ENCODE measurements at regions not wholly inside any gene's neighbourhood (a gene's known extent, or its start where the extent isn't known, plus 50 kb on each side); places are given as distances from the start of the nearest gene placed in this dataset.

DNA sequence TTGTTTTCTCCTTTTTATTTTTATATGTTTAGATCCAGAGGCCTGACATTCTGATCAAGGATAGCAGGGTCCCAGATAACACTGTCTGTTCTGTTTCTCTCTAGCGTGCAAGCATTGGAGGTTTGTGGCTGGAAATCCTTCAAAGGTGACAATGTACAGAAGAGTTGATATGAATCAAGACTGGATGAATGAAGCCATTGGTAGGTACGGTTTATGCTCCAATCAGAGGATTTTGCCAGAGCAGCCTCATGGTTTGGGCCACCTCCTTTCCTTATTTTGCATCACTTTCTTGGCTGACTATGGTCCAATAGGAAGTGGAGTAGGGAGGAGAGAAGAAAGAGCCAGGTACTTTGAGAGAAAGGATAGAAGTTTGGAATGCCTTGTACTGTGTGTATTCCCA, 484.8 kb upstream of the JAG1 start:
- TF ChIP-seq GLIS3 (CRISPR knock-in tag; IDR thresholded peaks at IDR 0.05) (no peak), ZNF565 (CRISPR knock-in tag; conservative IDR thresholded peaks at IDR 0.05; ENCODE audit: low read depth) (no peak), ZFP3 (CRISPR knock-in tag; IDR thresholded peaks at IDR 0.05) (no peak), ZNF70 (CRISPR knock-in tag; IDR thresholded peaks at IDR 0.05) (no peak), SNAI2 (CRISPR knock-in tag; IDR thresholded peaks at IDR 0.05) (no peak), TCF4 (CRISPR knock-in tag; IDR thresholded peaks at IDR 0.05; ENCODE audit: borderline replicate concordance) (no peak), RARB (CRISPR knock-in tag; IDR thresholded peaks at IDR 0.05) (no peak), PATZ1 (CRISPR knock-in tag; IDR thresholded peaks at IDR 0.05; ENCODE audit: borderline replicate concordance) (no peak), TOX (CRISPR knock-in tag; IDR thresholded peaks at IDR 0.05; ENCODE audit: borderline replicate concordance) (no peak), ZC3H10 (CRISPR knock-in tag; IDR thresholded peaks at IDR 0.05) (no peak), ESRRG (CRISPR knock-in tag; IDR thresholded peaks at IDR 0.05) (no peak), ISL1 (CRISPR knock-in tag; IDR thresholded peaks at IDR 0.05) (no peak), ARNTL (CRISPR knock-in tag; IDR thresholded peaks at IDR 0.05; ENCODE audit: borderline replicate concordance, low read depth) (no peak), ZNF8 (CRISPR knock-in tag; IDR thresholded peaks at IDR 0.05) (no peak), ZFP30 (CRISPR knock-in tag; IDR thresholded peaks at IDR 0.05) (no peak)
- TF ChIP-seq, protein P1, sequence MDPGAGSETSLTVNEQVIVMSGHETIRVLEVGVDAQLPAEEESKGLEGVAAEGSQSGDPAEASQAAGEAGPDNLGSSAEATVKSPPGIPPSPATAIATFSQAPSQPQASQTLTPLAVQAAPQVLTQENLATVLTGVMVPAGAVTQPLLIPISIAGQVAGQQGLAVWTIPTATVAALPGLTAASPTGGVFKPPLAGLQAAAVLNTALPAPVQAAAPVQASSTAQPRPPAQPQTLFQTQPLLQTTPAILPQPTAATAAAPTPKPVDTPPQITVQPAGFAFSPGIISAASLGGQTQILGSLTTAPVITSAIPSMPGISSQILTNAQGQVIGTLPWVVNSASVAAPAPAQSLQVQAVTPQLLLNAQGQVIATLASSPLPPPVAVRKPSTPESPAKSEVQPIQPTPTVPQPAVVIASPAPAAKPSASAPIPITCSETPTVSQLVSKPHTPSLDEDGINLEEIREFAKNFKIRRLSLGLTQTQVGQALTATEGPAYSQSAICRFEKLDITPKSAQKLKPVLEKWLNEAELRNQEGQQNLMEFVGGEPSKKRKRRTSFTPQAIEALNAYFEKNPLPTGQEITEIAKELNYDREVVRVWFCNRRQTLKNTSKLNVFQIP (CRISPR knock-in tag; IDR thresholded peaks at IDR 0.05; ENCODE audit: borderline replicate concordance, low read depth), result no peak
- TF ChIP-seq, protein P2, sequence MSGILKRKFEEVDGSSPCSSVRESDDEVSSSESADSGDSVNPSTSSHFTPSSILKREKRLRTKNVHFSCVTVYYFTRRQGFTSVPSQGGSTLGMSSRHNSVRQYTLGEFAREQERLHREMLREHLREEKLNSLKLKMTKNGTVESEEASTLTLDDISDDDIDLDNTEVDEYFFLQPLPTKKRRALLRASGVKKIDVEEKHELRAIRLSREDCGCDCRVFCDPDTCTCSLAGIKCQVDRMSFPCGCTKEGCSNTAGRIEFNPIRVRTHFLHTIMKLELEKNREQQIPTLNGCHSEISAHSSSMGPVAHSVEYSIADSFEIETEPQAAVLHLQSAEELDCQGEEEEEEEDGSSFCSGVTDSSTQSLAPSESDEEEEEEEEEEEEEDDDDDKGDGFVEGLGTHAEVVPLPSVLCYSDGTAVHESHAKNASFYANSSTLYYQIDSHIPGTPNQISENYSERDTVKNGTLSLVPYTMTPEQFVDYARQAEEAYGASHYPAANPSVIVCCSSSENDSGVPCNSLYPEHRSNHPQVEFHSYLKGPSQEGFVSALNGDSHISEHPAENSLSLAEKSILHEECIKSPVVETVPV (CRISPR knock-in tag; IDR thresholded peaks at IDR 0.05), result no peak
- ATAC-seq, result no peak

- no peak for ATAC-seq
- TF ChIP-seq ZNF70 (CRISPR knock-in tag; IDR thresholded peaks at IDR 0.05), result no peak
- no peak for TF ChIP-seq ZFP30 (CRISPR knock-in tag; IDR thresholded peaks at IDR 0.05)
- no peak for TF ChIP-seq GLIS3 (CRISPR knock-in tag; IDR thresholded peaks at IDR 0.05)
- TF ChIP-seq ESRRG (CRISPR knock-in tag; IDR thresholded peaks at IDR 0.05), result no peak
- TF ChIP-seq, protein P3, sequence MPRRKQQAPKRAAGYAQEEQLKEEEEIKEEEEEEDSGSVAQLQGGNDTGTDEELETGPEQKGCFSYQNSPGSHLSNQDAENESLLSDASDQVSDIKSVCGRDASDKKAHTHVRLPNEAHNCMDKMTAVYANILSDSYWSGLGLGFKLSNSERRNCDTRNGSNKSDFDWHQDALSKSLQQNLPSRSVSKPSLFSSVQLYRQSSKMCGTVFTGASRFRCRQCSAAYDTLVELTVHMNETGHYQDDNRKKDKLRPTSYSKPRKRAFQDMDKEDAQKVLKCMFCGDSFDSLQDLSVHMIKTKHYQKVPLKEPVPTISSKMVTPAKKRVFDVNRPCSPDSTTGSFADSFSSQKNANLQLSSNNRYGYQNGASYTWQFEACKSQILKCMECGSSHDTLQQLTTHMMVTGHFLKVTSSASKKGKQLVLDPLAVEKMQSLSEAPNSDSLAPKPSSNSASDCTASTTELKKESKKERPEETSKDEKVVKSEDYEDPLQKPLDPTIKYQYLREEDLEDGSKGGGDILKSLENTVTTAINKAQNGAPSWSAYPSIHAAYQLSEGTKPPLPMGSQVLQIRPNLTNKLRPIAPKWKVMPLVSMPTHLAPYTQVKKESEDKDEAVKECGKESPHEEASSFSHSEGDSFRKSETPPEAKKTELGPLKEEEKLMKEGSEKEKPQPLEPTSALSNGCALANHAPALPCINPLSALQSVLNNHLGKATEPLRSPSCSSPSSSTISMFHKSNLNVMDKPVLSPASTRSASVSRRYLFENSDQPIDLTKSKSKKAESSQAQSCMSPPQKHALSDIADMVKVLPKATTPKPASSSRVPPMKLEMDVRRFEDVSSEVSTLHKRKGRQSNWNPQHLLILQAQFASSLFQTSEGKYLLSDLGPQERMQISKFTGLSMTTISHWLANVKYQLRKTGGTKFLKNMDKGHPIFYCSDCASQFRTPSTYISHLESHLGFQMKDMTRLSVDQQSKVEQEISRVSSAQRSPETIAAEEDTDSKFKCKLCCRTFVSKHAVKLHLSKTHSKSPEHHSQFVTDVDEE (CRISPR knock-in tag; IDR thresholded peaks at IDR 0.05), result no peak
- TF ChIP-seq, protein P1 (CRISPR knock-in tag; IDR thresholded peaks at IDR 0.05; ENCODE audit: borderline replicate concordance, low read depth), result no peak
Observed at GRCh38 chr20:11159728-11160127, 485.9 kb upstream of the JAG1 start.

- TF ChIP-seq, protein P2 (CRISPR knock-in tag; IDR thresholded peaks at IDR 0.05), result no peak
- TF ChIP-seq TOX (CRISPR knock-in tag; IDR thresholded peaks at IDR 0.05; ENCODE audit: borderline replicate concordance), result no peak
- no peak for TF ChIP-seq CSDC2 (CRISPR knock-in tag; IDR thresholded peaks at IDR 0.05)
- TF ChIP-seq ARNTL (CRISPR knock-in tag; IDR thresholded peaks at IDR 0.05; ENCODE audit: borderline replicate concordance, low read depth), result no peak
- no peak for TF ChIP-seq ZC3H10 (CRISPR knock-in tag; IDR thresholded peaks at IDR 0.05)
- no peak for TF ChIP-seq BACH2 (CRISPR knock-in tag; IDR thresholded peaks at IDR 0.05; ENCODE audit: borderline replicate concordance)
- no peak for TF ChIP-seq GLIS3 (CRISPR knock-in tag; IDR thresholded peaks at IDR 0.05)
- ATAC-seq, result no peak
Observed at GRCh38 chr20:11162026-11162775, 488.4 kb upstream of the JAG1 start.
